Duodenal mucosa (tissue), 2 donors: ENCODE measurements at regions not wholly inside any gene's neighbourhood (a gene's known extent, or its start where the extent isn't known, plus 50 kb on each side); places are given as distances from the start of the nearest gene placed in this dataset.

Source experiments
- H3K27ac ChIP-seq: one replicate; pipeline ENCODE4 v1.7.0; 2013; ENCODE audit warnings: low read depth, low read length
- H3K27me3 ChIP-seq, 2 donors: one replicate each; pipeline ENCODE4 v1.7.0; 2013; ENCODE audit warnings: low read length in 2 of 2, control low read depth in 1 of 2; ENCODE audit not compliant: insufficient read depth in 2 of 2, control insufficient read depth in 1 of 2
- H3K36me3 ChIP-seq, 2 donors: one replicate each; pipeline ENCODE4 v1.7.0; 2013; ENCODE audit warnings: low read length in 2 of 2, control low read depth in 1 of 2; ENCODE audit not compliant: insufficient read depth in 2 of 2, control insufficient read depth in 1 of 2
- H3K4me1 ChIP-seq, 2 donors: one replicate each; pipeline ENCODE4 v1.7.0; 2013; ENCODE audit warnings: low read length in 2 of 2, control low read depth in 1 of 2; ENCODE audit not compliant: insufficient read depth in 2 of 2, control insufficient read depth in 1 of 2
- H3K4me3 ChIP-seq, 2 donors: one replicate each; pipeline ENCODE4 v1.7.0; 2013; ENCODE audit warnings: low read length in 2 of 2, low read depth in 1 of 2
- H3K9ac ChIP-seq, 2 donors: one replicate each; pipeline ENCODE4 v1.7.0; 2013; ENCODE audit warnings: low read length in 2 of 2, low read depth in 1 of 2
- H3K9me3 ChIP-seq, 2 donors: one replicate each; pipeline ENCODE4 v1.7.0; 2013; ENCODE audit warnings: low read length in 2 of 2, control low read depth in 1 of 2; ENCODE audit not compliant: control insufficient read depth in 1 of 2

DNA sequence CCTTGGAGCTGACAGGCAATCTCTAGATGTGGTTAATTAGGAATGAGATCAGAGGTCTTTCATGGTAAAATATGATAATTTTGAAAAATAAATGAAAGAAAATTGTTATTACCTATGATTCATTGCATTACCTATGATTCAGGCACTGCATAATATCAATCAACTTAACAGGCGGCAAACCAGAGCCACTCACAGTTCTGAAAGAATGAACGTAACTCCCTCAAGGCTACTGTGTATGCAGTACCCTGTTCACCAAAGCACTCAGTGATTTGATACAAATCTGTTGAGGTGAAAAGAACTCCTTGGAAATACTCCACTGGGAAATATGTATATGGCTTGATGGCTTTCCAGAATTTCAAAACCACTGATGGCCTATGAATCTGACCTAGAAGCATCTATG lies 398.9 kb downstream of the ACTL7B start:
- Histone ChIP-seq H3K27me3 (no peaks in the 10 kb centered on the region), H3K9ac (no peak overlapping the region), H3K9me3 (no peaks in the 10 kb centered on the region), H3K36me3 (no peaks in the 10 kb centered on the region), H3K27ac (no peak overlapping the region), H3K4me1 (no peaks in the 10 kb centered on the region), H3K4me3 (no peak overlapping the region)

DNA sequence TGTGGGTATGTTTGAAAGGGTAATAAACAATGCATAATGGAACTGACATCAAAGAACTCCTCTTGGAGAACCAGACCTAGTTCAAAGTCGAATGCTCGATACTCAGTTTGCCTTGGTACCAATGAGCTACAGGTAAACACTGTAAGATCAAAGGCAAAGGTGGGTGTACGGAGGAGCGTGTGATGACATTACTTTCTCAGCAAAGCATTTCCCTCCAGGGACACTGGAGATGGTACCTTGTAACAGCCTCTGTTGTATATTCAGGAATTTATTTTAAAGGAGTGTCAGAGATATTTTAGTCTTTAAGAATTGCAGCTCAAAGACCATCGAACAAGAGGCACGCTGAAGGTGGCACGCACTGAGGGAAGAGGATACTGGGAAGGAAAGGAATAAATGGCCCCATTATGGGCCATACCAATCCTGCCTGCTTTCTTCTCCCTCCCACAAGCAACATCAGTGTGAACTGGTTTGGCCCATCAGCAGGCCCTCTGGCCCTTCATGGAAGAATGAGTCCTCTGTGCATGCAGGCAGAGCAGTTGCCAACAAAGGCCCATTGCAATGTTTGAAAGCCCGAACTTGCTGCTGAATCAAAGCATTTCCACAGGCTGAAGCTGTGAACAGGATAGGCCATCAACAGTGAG lies 410.2 kb downstream of the ACTL7B start:
- Histone ChIP-seq H3K27ac (no peak overlapping the region), H3K4me1 (peaks cover 0 to 10% of the 10 kb centered on the region in 2 donors)

DNA sequence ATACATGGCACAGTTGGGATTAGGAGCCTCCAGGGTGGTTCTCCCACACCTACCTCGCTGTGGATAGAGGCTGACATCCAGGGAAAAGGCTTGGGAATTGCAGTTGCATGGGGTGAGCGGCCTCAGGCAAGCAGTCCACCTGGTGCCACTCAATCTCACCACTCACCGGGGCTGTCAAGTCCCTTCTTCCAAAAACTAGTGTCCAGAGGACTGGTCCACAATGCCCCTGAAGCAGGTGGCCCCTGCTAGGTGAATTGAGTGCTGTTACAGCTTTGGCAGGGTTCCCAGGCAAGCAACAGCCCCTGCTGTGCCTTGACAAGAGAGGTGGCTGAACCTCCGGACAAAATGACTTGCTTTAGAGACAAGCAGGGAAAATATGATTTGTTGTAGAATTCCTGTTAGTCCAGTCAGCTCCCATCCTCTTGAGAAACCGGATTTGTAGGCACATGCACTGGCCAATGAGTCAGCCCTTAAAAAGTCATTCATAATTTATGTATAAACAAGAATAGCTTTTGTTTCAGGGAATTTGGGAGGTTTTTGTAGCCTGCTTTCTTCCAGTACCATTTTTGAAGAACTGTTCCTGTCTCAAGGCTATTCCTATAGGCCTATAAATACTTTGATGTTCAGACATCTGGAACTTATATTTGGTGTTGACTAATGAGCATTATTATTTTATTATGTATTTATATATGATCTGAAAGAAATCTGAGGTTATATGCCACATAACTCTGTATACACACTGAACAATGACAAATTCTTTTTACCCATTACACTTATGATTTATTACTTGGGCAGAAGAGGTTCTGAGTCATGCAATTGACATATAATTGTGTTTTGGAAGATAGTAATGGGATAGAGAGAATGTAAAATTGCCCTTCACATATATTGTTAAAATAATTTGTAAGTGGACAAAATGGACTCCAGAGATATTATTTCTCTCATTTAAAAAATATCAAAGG lies 411.1 kb downstream of the ACTL7B start:
- Histone ChIP-seq H3K9ac (no peak overlapping the region), H3K27ac (no peak overlapping the region), H3K9me3 (no peaks in the 10 kb centered on the region), H3K4me1 (peaks cover 0 to 10% of the 10 kb centered on the region in 2 donors), H3K27me3 (no peaks in the 10 kb centered on the region), H3K36me3 (no peaks in the 10 kb centered on the region), H3K4me3 (no peak overlapping the region)

More for the DNA sequence above, 410.2 kb downstream of the ACTL7B start:
- Histone ChIP-seq H3K27me3 (no peaks in the 10 kb centered on the region), H3K36me3 (no peaks in the 10 kb centered on the region), H3K9me3 (no peaks in the 10 kb centered on the region), H3K4me3 (no peak overlapping the region), H3K9ac (no peak overlapping the region)

DNA sequence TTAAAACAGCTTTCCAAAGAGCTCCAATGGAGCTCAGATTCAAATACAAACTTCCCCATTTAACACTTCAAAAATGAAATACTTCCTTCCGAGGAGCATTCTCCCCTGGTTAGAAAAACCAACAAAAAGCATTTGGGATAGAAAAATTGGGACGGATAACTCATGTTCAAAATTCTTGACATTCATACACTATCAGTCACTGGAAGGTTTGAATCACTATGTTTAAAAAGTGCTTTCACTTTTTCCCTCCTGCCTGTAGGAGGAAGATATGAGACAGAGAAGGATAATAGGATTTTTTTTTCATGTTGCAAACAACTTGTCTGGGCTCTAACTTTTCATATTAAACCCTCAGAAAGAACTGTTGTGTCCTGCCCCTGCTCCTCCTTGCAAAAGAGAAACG lies 412.0 kb downstream of the ACTL7B start:
- no peaks in the 10 kb centered on the region for H3K27me3 ChIP-seq
- H3K27ac ChIP-seq: no peak overlapping the region
- peaks cover 0 to 10% of the 10 kb centered on the region in 2 donors for H3K4me1 ChIP-seq
- H3K9me3 ChIP-seq: no peaks in the 10 kb centered on the region
- H3K36me3 ChIP-seq: no peaks in the 10 kb centered on the region
- H3K9ac ChIP-seq: no peak overlapping the region
- H3K4me3 ChIP-seq: no peak overlapping the region

DNA sequence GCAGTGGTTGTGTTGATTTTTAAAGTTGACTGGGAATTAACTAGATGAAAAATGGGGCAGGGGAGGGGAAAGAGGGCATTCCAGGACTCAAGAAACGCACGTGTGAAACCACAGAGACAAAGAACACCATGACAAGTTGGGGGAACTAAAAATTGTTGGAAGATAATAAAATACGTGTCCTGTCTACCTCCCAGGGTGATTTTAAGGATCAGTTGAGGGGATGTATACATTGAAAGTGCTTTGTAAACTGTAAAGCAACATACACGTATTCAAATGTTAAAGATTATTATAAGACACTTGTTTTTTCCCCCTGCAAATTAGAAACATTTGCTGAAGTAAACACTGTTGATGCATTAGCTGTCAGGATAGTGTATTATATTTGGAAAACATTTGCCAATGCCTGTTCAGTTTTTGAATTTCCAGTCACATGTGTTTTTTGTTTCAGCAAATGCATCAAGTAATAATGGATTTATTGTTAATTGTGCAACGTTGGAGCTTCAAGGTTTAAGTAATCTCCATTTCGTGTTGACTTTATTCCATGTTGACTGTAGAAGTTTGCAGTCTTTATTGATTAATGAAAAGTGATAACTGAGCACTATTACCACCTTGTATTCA lies 412.7 kb downstream of the ACTL7B start:
- no peak overlapping the region for H3K9ac ChIP-seq
- H3K36me3 ChIP-seq: no peaks in the 10 kb centered on the region
- peaks cover 0 to 10% of the 10 kb centered on the region in 2 donors for H3K4me1 ChIP-seq
- no peak overlapping the region for H3K4me3 ChIP-seq
- no peaks in the 10 kb centered on the region for H3K9me3 ChIP-seq
- H3K27me3 ChIP-seq: no peaks in the 10 kb centered on the region
- H3K27ac ChIP-seq: no peak overlapping the region

DNA sequence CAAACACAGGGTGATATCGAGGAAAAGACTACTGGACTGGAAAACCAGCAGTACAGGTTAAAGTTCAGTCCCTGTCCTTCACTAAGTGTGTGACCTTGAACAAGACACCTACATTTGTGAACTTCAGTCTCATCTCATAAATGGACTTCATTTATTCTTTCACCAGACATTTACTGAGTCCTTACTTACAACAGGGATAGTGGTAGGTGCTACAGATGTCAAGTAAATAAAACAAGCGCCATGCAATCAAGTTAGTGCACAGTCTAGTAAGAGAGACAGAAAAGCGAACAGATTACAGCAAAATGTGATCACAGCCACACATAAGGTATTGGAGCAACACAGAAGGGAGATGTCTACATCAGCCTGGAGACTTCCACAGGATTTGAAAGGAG lies 413.2 kb downstream of the ACTL7B start:
- Histone ChIP-seq H3K9ac (no peak overlapping the region), H3K4me1 (peaks cover 0 to 10% of the 10 kb centered on the region in 2 donors), H3K27me3 (no peaks in the 10 kb centered on the region), H3K4me3 (no peak overlapping the region), H3K36me3 (no peaks in the 10 kb centered on the region), H3K27ac (no peak overlapping the region), H3K9me3 (no peaks in the 10 kb centered on the region)

DNA sequence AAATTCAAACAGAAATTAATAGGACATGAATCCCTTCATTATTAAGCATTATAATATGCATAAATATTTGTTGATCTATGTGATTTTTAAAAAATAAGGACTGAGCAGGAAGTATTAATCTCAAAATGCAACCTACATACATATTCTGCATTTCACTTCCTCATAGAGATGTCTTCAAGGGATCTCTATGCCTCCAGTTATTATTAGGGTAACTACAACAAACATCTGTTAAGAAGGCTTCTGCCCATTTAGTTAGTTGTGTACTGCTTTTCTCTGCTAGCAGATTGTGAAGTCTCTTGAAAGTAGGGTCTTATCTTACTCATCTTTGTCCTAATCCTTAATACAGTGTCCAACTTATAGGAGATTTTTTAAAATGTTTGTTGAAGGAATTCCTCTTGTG lies 414.1 kb downstream of the ACTL7B start:
- no peaks in the 10 kb centered on the region for H3K9me3 ChIP-seq
- H3K4me1 ChIP-seq: peaks cover 0 to 10% of the 10 kb centered on the region in 2 donors
- H3K27ac ChIP-seq: no peak overlapping the region

DNA sequence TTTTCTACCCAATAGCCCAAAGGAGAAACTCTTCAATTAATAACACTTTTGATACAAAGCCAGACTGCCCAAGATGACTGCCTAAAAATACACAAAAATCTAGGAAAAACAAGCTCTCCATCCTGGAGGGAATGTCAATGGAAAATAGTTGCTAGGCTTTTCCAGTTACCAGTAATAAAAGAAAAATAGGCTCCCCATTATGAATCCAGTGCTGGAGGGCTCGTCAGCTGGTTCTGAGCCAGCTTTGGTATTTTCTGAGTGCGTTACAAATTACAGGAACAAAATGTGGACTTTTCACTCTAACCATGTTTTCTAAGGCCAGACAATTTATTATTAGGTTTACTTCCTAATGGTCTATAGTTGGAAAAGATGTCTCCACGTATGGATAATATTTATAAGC lies 414.5 kb downstream of the ACTL7B start:
- H3K36me3 ChIP-seq: no peaks in the 10 kb centered on the region
- H3K9me3 ChIP-seq: no peaks in the 10 kb centered on the region
- H3K27ac ChIP-seq: no peak overlapping the region
- peaks cover 0 to 10% of the 10 kb centered on the region in 2 donors for H3K4me1 ChIP-seq
- no peaks in the 10 kb centered on the region for H3K27me3 ChIP-seq
- no peak overlapping the region for H3K4me3 ChIP-seq
- no peak overlapping the region for H3K9ac ChIP-seq

More for the DNA sequence above, 414.1 kb downstream of the ACTL7B start:
- Histone ChIP-seq H3K4me3 (no peak overlapping the region), H3K9ac (no peak overlapping the region), H3K27me3 (no peaks in the 10 kb centered on the region), H3K36me3 (no peaks in the 10 kb centered on the region)

DNA sequence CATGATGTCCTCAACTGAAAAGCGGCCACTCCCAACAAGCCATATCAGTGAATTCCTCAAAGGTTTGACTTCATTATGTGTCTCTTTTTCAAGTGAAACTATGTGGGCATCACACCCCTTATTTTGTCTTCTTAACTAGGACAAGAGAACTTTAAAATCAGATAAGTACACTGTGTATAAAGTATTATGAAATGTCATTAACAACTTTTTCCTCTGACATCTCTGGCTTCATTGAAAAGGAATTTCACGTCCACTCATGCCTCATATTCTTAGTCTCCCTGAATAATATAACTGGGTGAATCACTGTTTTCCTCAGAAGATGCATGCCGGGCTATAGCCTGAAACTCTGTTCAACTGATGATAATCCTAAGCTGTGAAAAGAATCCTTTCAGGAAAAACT lies 415.8 kb downstream of the ACTL7B start:
- Histone ChIP-seq H3K27me3 (no peaks in the 10 kb centered on the region), H3K9me3 (no peaks in the 10 kb centered on the region), H3K9ac (no peak overlapping the region), H3K27ac (no peak overlapping the region), H3K4me3 (no peak overlapping the region), H3K36me3 (no peaks in the 10 kb centered on the region), H3K4me1 (peaks cover 0 to 10% of the 10 kb centered on the region in 2 donors)

DNA sequence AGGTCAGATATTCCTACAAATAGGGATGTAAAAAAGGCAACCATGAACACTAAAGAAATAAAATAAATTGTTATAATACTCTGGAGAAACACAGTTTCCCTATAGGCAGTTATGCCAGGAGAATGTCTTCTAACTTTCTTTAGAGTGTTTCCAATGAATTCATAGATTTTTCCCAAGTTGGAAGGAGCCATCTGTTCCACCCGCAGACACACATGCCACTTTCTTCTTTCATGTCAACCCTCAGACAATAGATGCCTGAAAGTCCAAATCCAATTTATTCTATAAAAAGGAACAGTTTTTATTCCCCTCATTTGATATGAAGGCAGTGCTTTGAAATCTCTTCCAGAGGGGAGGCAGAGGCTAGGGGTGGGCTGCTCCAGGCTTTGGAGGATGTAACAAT lies 418.1 kb downstream of the ACTL7B start:
- Histone ChIP-seq H3K36me3 (no peaks in the 10 kb centered on the region), H3K9ac (no peak overlapping the region), H3K9me3 (no peaks in the 10 kb centered on the region), H3K4me3 (no peak overlapping the region), H3K27me3 (no peaks in the 10 kb centered on the region), H3K27ac (no peak overlapping the region), H3K4me1 (no peaks in the 10 kb centered on the region)
